Left ventricle myocardium inferior (tissue), 1 donor: ENCODE measurements at regions not wholly inside any gene's neighbourhood (a gene's known extent, or its start where the extent isn't known, plus 50 kb on each side); places are given as distances from the start of the nearest gene placed in this dataset.

Source experiments
- DNase-seq: peaks from one replicate; pipeline ENCODE4 v3.0.0-alpha.2; 2020
- H3K27ac ChIP-seq: fragments of 200-600 bp; replicated peaks from 2 replicates; pipeline ENCODE4 v1.8.0; 2021
- H3K27me3 ChIP-seq: fragments of 200-600 bp; 2 replicates; pipeline ENCODE4 v1.8.0; 2021; ENCODE audit warnings: low read depth
- H3K36me3 ChIP-seq: fragments of 200-600 bp; 2 replicates; pipeline ENCODE4 v1.8.0; 2021
- H3K4me1 ChIP-seq: fragments of 200-600 bp; 2 replicates; pipeline ENCODE4 v1.8.0; 2021
- H3K4me3 ChIP-seq: fragments of 200-600 bp; 2 replicates; pipeline ENCODE4 v1.8.0; 2021; ENCODE audit warnings: mild to moderate bottlenecking, moderate library complexity
- H3K9me3 ChIP-seq: fragments of 200-600 bp; replicated peaks from 2 replicates; pipeline ENCODE4 v1.8.0; 2021
- CTCF ChIP-seq: fragments of 200-600 bp; IDR thresholded peaks from 2 replicates; pipeline ENCODE4 v1.8.0; 2021; ENCODE audit warnings: antibody characterized with exemption, mild to moderate bottlenecking, borderline replicate concordance
- intact Hi-C: fragments of 100-400 bp; cut with micrococcal nuclease; formaldehyde crosslinking; loops from one replicate; pipeline ENCODE4 v1.11.0; 2022
- donor health status: DM: no; HTN: yes; CAD: no; lungs with severe emphysema.

DNA sequence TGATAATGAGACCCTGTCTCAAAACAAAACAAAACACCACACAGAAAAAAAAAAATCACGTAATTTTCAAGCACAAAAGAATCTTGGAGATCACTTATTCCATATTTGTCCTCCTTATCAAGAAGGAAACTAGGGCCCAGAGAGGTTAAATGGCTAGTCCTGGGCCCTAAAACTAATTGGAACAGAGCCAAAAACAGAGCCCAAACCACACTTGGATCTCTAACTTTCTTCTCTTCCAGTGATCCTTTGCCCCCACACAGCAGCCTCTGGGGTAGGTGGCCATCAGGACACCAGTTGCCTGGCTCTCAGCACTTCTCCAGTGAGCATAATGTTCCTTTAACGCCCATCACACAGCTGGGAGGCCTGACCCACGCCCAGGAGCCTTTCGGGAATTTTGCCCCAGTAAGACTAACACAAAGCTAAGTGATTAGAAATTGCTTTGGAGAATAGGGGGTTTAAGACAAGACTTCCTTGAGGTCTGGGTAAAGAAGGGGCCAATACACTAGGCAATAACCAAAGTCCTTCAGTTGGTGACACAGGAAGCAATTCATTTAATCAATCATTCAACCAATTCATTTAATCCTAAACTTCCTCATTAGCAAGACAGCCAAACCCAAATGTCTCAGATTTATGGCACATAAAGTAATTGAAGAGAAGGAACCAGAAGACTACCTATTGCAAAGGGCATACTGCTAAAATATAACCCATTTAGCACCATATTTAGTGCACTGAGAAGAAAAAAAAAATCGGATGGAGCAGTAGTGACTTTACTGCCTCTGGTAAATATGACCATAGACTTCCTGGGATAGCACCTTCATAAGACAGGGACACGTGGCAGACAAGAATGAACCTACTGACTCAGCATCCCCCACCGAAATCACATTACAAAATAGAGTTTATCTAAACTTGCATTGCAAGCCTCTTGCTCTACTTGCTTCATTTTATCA, 77.8 kb downstream of the ZNF608 start:
- DNase-seq: no peak
- H3K27me3 ChIP-seq: no peaks in the 10 kb centered on the region
- H3K4me3 ChIP-seq: no peak overlapping the region
- peaks cover 70% of the 10 kb centered on the region for H3K4me1 ChIP-seq
- H3K9me3 ChIP-seq: no peaks in the 10 kb centered on the region
- H3K27ac ChIP-seq: no peak overlapping the region
- intact Hi-C loops: no loop called here
- no peaks in the 10 kb centered on the region for H3K36me3 ChIP-seq
- no peak for TF ChIP-seq CTCF

DNA sequence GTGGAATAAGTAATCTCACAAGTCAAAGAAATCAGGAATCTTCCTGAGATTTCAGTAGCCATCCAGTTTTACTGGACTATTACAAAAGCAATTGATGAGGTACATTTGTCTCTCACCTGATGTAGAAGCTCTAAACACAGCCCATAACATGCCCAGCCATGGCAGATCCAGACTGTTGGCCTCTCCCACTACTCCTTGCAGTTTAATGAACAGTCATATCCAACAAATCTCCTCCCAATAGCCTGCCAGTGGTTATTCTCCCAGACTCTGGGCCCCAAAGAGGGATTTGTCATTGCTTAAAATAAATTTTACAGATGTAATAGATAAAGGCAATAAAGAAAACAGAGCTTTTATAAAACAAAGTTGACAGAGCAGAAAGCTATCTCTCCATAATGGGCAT, 80.8 kb downstream of the ZNF608 start:
- H3K4me3 ChIP-seq: no peak overlapping the region
- no peaks in the 10 kb centered on the region for H3K27me3 ChIP-seq
- no peaks in the 10 kb centered on the region for H3K36me3 ChIP-seq
- no peak for TF ChIP-seq CTCF
- peaks cover 80% of the 10 kb centered on the region for H3K4me1 ChIP-seq
- no peak for DNase-seq
- no peaks in the 10 kb centered on the region for H3K9me3 ChIP-seq
- H3K27ac ChIP-seq: no peak overlapping the region
- intact Hi-C loops: no loop called here

- DNase-seq: no peak
- no peaks in the 10 kb centered on the region for H3K9me3 ChIP-seq
- intact Hi-C loops: no loop called here
- H3K27me3 ChIP-seq: no peaks in the 10 kb centered on the region
- H3K27ac ChIP-seq: no peak overlapping the region
- no peak overlapping the region for H3K4me3 ChIP-seq
- H3K36me3 ChIP-seq: no peaks in the 10 kb centered on the region
- H3K4me1 ChIP-seq: peaks cover 80% of the 10 kb centered on the region
- TF ChIP-seq CTCF: no peak
These were observed 81.4 kb downstream of the ZNF608 start for GRCh38 chr5:124665035-124665434.

DNA sequence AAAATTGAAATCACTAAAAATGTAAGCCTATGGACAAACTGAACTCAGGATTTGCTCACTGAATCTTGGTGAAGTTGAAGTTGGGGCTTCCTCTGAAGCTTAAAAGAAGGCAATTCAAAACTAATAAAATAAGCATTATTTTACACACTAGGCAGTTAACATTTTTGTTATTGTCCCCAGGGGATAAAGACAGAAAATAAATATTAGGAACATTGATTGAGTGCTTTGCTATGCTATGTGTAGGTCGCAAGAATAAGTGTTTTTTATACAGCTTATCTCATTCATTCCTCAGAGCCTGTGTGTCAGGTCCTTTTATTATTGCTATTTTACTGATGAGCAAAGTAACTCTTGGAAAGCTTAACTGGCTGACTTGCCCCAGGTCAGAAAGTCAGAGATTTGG, 82.2 kb downstream of the ZNF608 start:
- intact Hi-C loops: no loop called here
- Histone ChIP-seq H3K9me3 (no peaks in the 10 kb centered on the region), H3K27ac (no peak overlapping the region), H3K4me3 (no peak overlapping the region), H3K36me3 (no peaks in the 10 kb centered on the region), H3K27me3 (no peaks in the 10 kb centered on the region), H3K4me1 (peaks cover 80% of the 10 kb centered on the region)
- TF ChIP-seq CTCF: no peak
- DNase-seq: no peak

GRCh38 chr5:124663101-124663506, 83.3 kb downstream of the ZNF608 start:
- Histone ChIP-seq H3K27ac (no peak overlapping the region), H3K4me3 (no peak overlapping the region), H3K9me3 (no peaks in the 10 kb centered on the region), H3K4me1 (peaks cover 80% of the 10 kb centered on the region), H3K27me3 (no peaks in the 10 kb centered on the region), H3K36me3 (no peaks in the 10 kb centered on the region)
- DNase-seq: no peak
- intact Hi-C loops: no loop called here
- TF ChIP-seq CTCF: no peak
